ENCODE measurements at regions not wholly inside any gene's neighbourhood (a gene's known extent, or its start where the extent isn't known, plus 50 kb on each side); places are given as distances from the start of the nearest gene placed in this dataset.

- dilution Hi-C loops (cut with HindIII; ENCODE audit: low sequenced_read_pairs, unreplicated experiment) = no loop called here
- H3K56ac ChIP-seq (ENCODE audit: extremely low read depth, insufficient read depth, low read length) = no peak overlapping the region
- no peak overlapping the region for H3K9ac ChIP-seq (ENCODE audit: low read depth, low read length)
- ChIA-PET CTCF (no interaction called here), POLR2A (ENCODE audit: unreplicated experiment) (no interaction called here)
- no peaks in the 10 kb centered on the region for H3K36me3 ChIP-seq (ENCODE audit: control insufficient read depth, insufficient read depth, low read length)
- no peaks in the 10 kb centered on the region; the same call in none of the 2 replicates for H3K27me3 ChIP-seq (ENCODE audit: control insufficient read depth, insufficient read depth, low read length)
- H3K4me3 ChIP-seq (ENCODE audit: insufficient read depth, low read depth, low read length) = no peak overlapping the region
- no TSS peak for BruUV-seq (replicated peaks)
- no peak overlapping the region for H2BK120ac ChIP-seq (ENCODE audit: low read depth, low read length)
- no peak overlapping the region for H3K18ac ChIP-seq (ENCODE audit: low read depth, low read length)
- H4K91ac ChIP-seq (ENCODE audit: insufficient read depth, low read depth, low read length) = no peak overlapping the region
- TF ChIP-seq CEBPB (IDR thresholded peaks at IDR 0.05; ENCODE audit: low read depth, low read length) = no peak
- no peak for TF ChIP-seq ELK1 (IDR thresholded peaks at IDR 0.05; ENCODE audit: borderline replicate concordance, low read depth, low read length)
- no peak for TF ChIP-seq CTCF (conservative IDR thresholded peaks at IDR 0.05; ENCODE audit: low read depth, low read length)
- no peak for TF ChIP-seq CHD1 (IDR thresholded peaks at IDR 0.05; ENCODE audit: low read depth, low read length)
- no peak for TF ChIP-seq SMC3 (IDR thresholded peaks at IDR 0.05; ENCODE audit: low read depth, low read length)
- no peak for TF ChIP-seq RFX5 (IDR thresholded peaks at IDR 0.05; ENCODE audit: low read depth, low read length)
- TF ChIP-seq RAD21 (IDR thresholded peaks at IDR 0.05; ENCODE audit: low read length) = no peak
- no peak for TF ChIP-seq MXI1 (IDR thresholded peaks at IDR 0.05; ENCODE audit: borderline replicate concordance, low read depth, low read length)
- TF ChIP-seq USF2 (IDR thresholded peaks at IDR 0.05; ENCODE audit: low read depth, low read length) = no peak
- TF ChIP-seq POLR2A (IDR thresholded peaks at IDR 0.05; ENCODE audit: low read depth, low read length) = no peak
- H2BK5ac ChIP-seq (ENCODE audit: low read depth, low read length, poor library complexity, severe bottlenecking) = no peak overlapping the region
- no peaks in the 10 kb centered on the region for H3K4me1 ChIP-seq (ENCODE audit: control insufficient read depth, insufficient read depth, low read length)
- H2AK5ac ChIP-seq (ENCODE audit: low read depth, low read length) = no peak overlapping the region
- no peak overlapping the region for H3K14ac ChIP-seq (replicated peaks; ENCODE audit: low read depth, low read length)
- no peak overlapping the region for H2AK9ac ChIP-seq (replicated peaks; ENCODE audit: low read depth, low read length, poor library complexity)
- H3K4me2 ChIP-seq (ENCODE audit: low read depth, low read length) = no peak overlapping the region
- no peaks in the 10 kb centered on the region for H3K9me1 ChIP-seq (ENCODE audit: insufficient read depth, low read length)
- no peak overlapping the region for H4K8ac ChIP-seq (ENCODE audit: low read depth in 2 of 2, low read length in 2 of 2)
- DNase-seq (no peak), ATAC-seq (ENCODE audit: low read depth) (no peak)
- H3K79me1 ChIP-seq (ENCODE audit: low read depth in 1 of 2, low read length in 2 of 2) = no peaks in the 10 kb centered on the region
- H2BK20ac ChIP-seq (ENCODE audit: low read depth, low read length) = no peak overlapping the region
- in situ Hi-C loops (cut with MboI; ENCODE audit: low sequenced_read_pairs) = no loop called here
- H4K20me1 ChIP-seq (ENCODE audit: insufficient read depth, low read length) = no peaks in the 10 kb centered on the region
- H3K9me3 ChIP-seq (ENCODE audit: control insufficient read depth, insufficient read depth, low read length) = no peaks in the 10 kb centered on the region
- intact Hi-C loops (cut with micrococcal nuclease) = no loop called here
- H2BK15ac ChIP-seq (ENCODE audit: low read depth, low read length) = no peak overlapping the region
- no peak overlapping the region for H2AFZ ChIP-seq (replicated peaks; ENCODE audit: low read length, poor library complexity)
- WGBS, 2 experiments (ENCODE audit: extremely low coverage in 2 of 2, insufficient read length in 1 of 2) = 80% methylated on average over 1 of the region's 3 CpGs; no CpG with 5 or more reads in 1 of the 2 experiments
- H4K5ac ChIP-seq (ENCODE audit: low read depth, low read length) = no peak overlapping the region
- no peak overlapping the region for H3K27ac ChIP-seq (ENCODE audit: insufficient read depth, low read length)
- no peak overlapping the region for H3K23ac ChIP-seq (ENCODE audit: low read depth, low read length)
- H3K4ac ChIP-seq (ENCODE audit: low read depth, low read length) = no peak overlapping the region
These were observed 113.0 kb upstream of the SYT13 start for GRCh38 chr11:45399166-45399565.

Measured in IMR-90 (cell line).